KMS-11 (cell line): ENCODE measurements at regions not wholly inside any gene's neighbourhood (a gene's known extent, or its start where the extent isn't known, plus 50 kb on each side); places are given as distances from the start of the nearest gene placed in this dataset.

Experiments
- H2AFZ ChIP-seq: fragments of 200-600 bp; sonication (generic); 2 replicates; pipeline ENCODE4 v1.6.1; 2016; ENCODE audit warnings: antibody characterized with exemption, mixed run types, low read depth
- H3K27ac ChIP-seq: fragments of 200-600 bp; sonication (generic); 2 replicates; pipeline ENCODE4 v1.6.1; 2016; ENCODE audit warnings: mild to moderate bottlenecking, mixed run types
- H3K27me3 ChIP-seq: fragments of 200-600 bp; sonication (generic); 2 replicates; pipeline ENCODE4 v1.6.1; 2017; ENCODE audit warnings: mild to moderate bottlenecking, low read depth, mixed run types, moderate library complexity; ENCODE audit not compliant: insufficient read depth
- H3K36me3 ChIP-seq: fragments of 200-600 bp; sonication (generic); 2 replicates; pipeline ENCODE4 v1.6.1; 2017; ENCODE audit warnings: mild to moderate bottlenecking, mixed run types; ENCODE audit not compliant: insufficient read depth
- H3K4me1 ChIP-seq: fragments of 200-600 bp; sonication (generic); 2 replicates; pipeline ENCODE4 v1.6.1; 2016; ENCODE audit warnings: mild to moderate bottlenecking, low read depth, mixed run types; ENCODE audit not compliant: poor library complexity, severe bottlenecking
- H3K4me2 ChIP-seq: fragments of 200-600 bp; sonication (generic); 2 replicates; pipeline ENCODE4 v1.7.0; 2016; ENCODE audit warnings: mild to moderate bottlenecking, mixed run types
- H3K4me3 ChIP-seq: fragments of 200-600 bp; sonication (generic); IDR thresholded peaks from 2 replicates; pipeline ENCODE4 v1.6.1; 2017; ENCODE audit warnings: low read depth, low read length, mixed read lengths; ENCODE audit not compliant: insufficient read depth
- H3K79me2 ChIP-seq: fragments of 200-600 bp; sonication (generic); 2 replicates; pipeline ENCODE4 v1.6.1; 2016; ENCODE audit warnings: low read depth, mixed run types; ENCODE audit not compliant: insufficient read depth
- H3K9ac ChIP-seq: fragments of 200-600 bp; sonication (generic); 2 replicates; pipeline ENCODE4 v1.6.1; 2016; ENCODE audit warnings: mild to moderate bottlenecking, mixed run types
- H4K20me1 ChIP-seq: fragments of 200-600 bp; sonication (generic); 2 replicates; pipeline ENCODE4 v1.6.1; 2016; ENCODE audit warnings: mild to moderate bottlenecking, mixed run types; ENCODE audit not compliant: insufficient read depth
- CTCF ChIP-seq: fragments of 200-600 bp; sonication (generic); conservative IDR thresholded peaks from 2 replicates; pipeline ENCODE4 v1.6.1; 2017; ENCODE audit warnings: low read depth, mild to moderate bottlenecking, antibody characterized with exemption, low read length, moderate library complexity, mixed read lengths

DNA sequence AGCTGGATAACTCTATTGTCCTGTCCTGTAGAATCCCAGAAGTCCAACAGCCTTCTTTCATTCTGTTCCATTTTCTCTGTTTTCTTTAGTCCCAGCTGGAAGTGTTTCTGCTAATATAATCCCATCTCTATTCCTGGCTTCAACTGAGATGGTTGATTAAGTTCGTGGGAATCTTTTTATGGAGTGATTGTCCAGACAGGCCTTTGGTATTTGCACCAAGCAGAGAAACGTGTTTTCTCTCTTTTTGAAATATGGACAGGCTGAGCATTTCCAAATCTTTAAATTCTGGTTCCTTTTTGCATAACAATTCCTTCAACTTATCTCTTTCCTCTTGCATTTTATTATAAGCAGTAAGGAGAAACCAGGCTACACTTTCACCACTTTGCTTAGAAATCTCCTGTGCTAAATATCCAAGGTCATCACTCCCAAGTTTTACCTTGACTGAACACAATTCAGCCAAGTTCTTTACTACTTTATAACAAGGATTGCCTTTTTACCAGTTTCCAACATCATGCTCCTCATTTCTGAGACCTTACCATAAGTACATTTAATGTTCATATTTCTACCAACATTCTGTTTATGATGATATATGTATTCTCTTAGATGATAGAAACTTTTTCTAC is 108.8 kb downstream of the ZFP36L2 start:
- no peak overlapping the region for H3K4me3 ChIP-seq
- H3K4me1 ChIP-seq, result no peaks in the 10 kb centered on the region
- no peak overlapping the region for H2AFZ ChIP-seq
- no peaks in the 10 kb centered on the region for H3K27me3 ChIP-seq
- H3K9ac ChIP-seq, result no peak overlapping the region
- H3K4me2 ChIP-seq, result no peak overlapping the region
- H3K27ac ChIP-seq, result no peak overlapping the region
- H4K20me1 ChIP-seq, result no peaks in the 10 kb centered on the region
- no peaks in the 10 kb centered on the region for H3K79me2 ChIP-seq
- TF ChIP-seq CTCF, result no peak
- no peaks in the 10 kb centered on the region for H3K36me3 ChIP-seq

- Histone ChIP-seq H3K27me3 (no peaks in the 10 kb centered on the region), H3K4me1 (no peaks in the 10 kb centered on the region), H4K20me1 (no peaks in the 10 kb centered on the region), H3K4me3 (no peak overlapping the region), H3K9ac (no peak overlapping the region), H3K36me3 (no peaks in the 10 kb centered on the region), H2AFZ (no peak overlapping the region), H3K79me2 (no peaks in the 10 kb centered on the region), H3K4me2 (no peak overlapping the region), H3K27ac (no peak overlapping the region)
- no peak for TF ChIP-seq CTCF
These were observed 109.4 kb downstream of the ZFP36L2 start for GRCh38 chr2:43116988-43117387.

GRCh38 chr2:43115881-43116280 is 110.5 kb downstream of the ZFP36L2 start:
- H3K27ac ChIP-seq, result no peak overlapping the region
- H3K4me1 ChIP-seq, result no peaks in the 10 kb centered on the region
- no peaks in the 10 kb centered on the region for H3K79me2 ChIP-seq
- H3K36me3 ChIP-seq, result no peaks in the 10 kb centered on the region
- H3K9ac ChIP-seq, result no peak overlapping the region
- H3K4me3 ChIP-seq, result no peak overlapping the region
- H4K20me1 ChIP-seq, result no peaks in the 10 kb centered on the region
- no peak overlapping the region for H2AFZ ChIP-seq
- H3K27me3 ChIP-seq, result no peaks in the 10 kb centered on the region
- H3K4me2 ChIP-seq, result no peak overlapping the region
- TF ChIP-seq CTCF, result no peak

DNA sequence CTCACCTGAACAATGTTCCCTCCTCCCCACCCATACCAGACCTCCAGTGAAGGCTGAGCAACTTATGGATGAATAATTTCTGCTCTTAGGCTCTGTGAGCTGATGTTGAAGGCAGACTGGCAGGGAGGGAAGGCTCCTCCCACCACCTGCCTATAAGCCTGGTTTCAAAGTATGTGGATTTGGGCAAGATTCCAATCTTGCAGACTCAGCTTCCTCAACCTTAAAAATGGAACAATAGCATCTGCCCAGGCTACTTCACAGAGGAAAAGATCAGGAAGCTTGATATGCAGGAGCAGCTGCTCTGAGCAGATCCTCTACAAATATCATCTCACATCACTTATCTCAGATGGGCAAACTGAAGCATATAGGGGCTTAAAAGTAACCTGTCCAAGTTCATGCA is 112.2 kb downstream of the ZFP36L2 start:
- Histone ChIP-seq H3K36me3 (no peaks in the 10 kb centered on the region), H3K27ac (no peak overlapping the region), H3K79me2 (no peaks in the 10 kb centered on the region)

More for the DNA sequence above, 112.2 kb downstream of the ZFP36L2 start:
- Histone ChIP-seq H3K9ac (no peak overlapping the region), H3K4me2 (no peak overlapping the region), H4K20me1 (no peaks in the 10 kb centered on the region), H3K27me3 (no peaks in the 10 kb centered on the region), H2AFZ (no peak overlapping the region), H3K4me3 (no peak overlapping the region), H3K4me1 (no peaks in the 10 kb centered on the region)
- TF ChIP-seq CTCF, result no peak
